ENCODE measurements at regions not wholly inside any gene's neighbourhood (a gene's known extent, or its start where the extent isn't known, plus 50 kb on each side); places are given as distances from the start of the nearest gene placed in this dataset.

- Mint-ChIP-seq H3K27me3 (ENCODE audit: low read depth) (no peaks in the 10 kb centered on the region; the same call in 1 of the 2 replicates), H3K9me3 (no peaks in the 10 kb centered on the region; a peak in 1 of 5 replicates), H3K4me1 (peaks cover 9 to 19% of the 10 kb centered on the region in 2 experiments), H3K4me3 (no peak overlapping the region), H3K36me3 (ENCODE audit: insufficient read depth in 1 of 3, low read depth in 3 of 3) (no peaks in the 10 kb centered on the region), H3K27ac (peak overlapping the region in 1 of 3 experiments; percentile 65; a peak in 2 of 7 replicates)
- H3K27me3 ChIP-seq (ENCODE audit: insufficient read depth, low read length) = no peaks in the 10 kb centered on the region
- no peak overlapping the region for H3K14ac ChIP-seq (ENCODE audit: insufficient read depth, low read length)
- no peak overlapping the region for H3K4me2 ChIP-seq (ENCODE audit: insufficient read depth, insufficient read length, low read length)
- no peak overlapping the region for H2BK12ac ChIP-seq (ENCODE audit: insufficient read length, low read depth, low read length)
- no peak overlapping the region for H3K4ac ChIP-seq (ENCODE audit: low read depth, low read length)
- H2BK120ac ChIP-seq (ENCODE audit: low read depth, low read length, poor library complexity, severe bottlenecking) = no peak overlapping the region
- H4K20me1 ChIP-seq (ENCODE audit: control insufficient read depth, insufficient read depth, insufficient read length) = no peaks in the 10 kb centered on the region
- no peak overlapping the region for H3K18ac ChIP-seq (ENCODE audit: insufficient read length, low read depth, low read length)
- H2AK5ac ChIP-seq (ENCODE audit: insufficient read length, low read length) = no peak overlapping the region
- H2BK5ac ChIP-seq (ENCODE audit: insufficient read length, low read length) = no peak overlapping the region
- no peak overlapping the region for H2AFZ ChIP-seq (ENCODE audit: low read length)
- H3K9me3 ChIP-seq (ENCODE audit: control insufficient read depth, low read depth, low read length) = no peaks in the 10 kb centered on the region
- no peaks in the 10 kb centered on the region for H3K23me2 ChIP-seq (ENCODE audit: insufficient read length, low read depth, low read length, poor library complexity, severe bottlenecking)
- WGBS (ENCODE audit: extremely low coverage, insufficient read length, low lambda C conversion rate) = no CpG with 5 or more reads among the region's 19 CpGs
- no peak for TF ChIP-seq CTCF (conservative IDR thresholded peaks at IDR 0.05)
- no peaks in the 10 kb centered on the region for H3K79me1 ChIP-seq (ENCODE audit: insufficient read depth, low read depth, low read length, poor library complexity, severe bottlenecking)
- no peak overlapping the region for H3T11ph ChIP-seq (ENCODE audit: low read length)
- H3K9ac ChIP-seq (ENCODE audit: extremely low read depth, insufficient read length, low read length) = no peak overlapping the region
- no peak overlapping the region for H2BK20ac ChIP-seq (ENCODE audit: low read depth, low read length, poor library complexity, severe bottlenecking)
- no peak overlapping the region for H3K27ac ChIP-seq (ENCODE audit: insufficient read length, low read depth, low read length)
- H4K5ac ChIP-seq (ENCODE audit: insufficient read length, low read depth, low read length) = no peak overlapping the region
- H4K91ac ChIP-seq (ENCODE audit: insufficient read length, low read depth, low read length) = no peak overlapping the region
- no peaks in the 10 kb centered on the region for H3K4me1 ChIP-seq (ENCODE audit: insufficient read depth, low read length)
- H3K56ac ChIP-seq (ENCODE audit: insufficient read length, low read depth, low read length) = no peak overlapping the region
- DNase-seq = no peak
- no peak overlapping the region for H3K23ac ChIP-seq (ENCODE audit: insufficient read length, low read depth, low read length)
- no peak overlapping the region for H4K8ac ChIP-seq (replicated peaks; ENCODE audit: insufficient read length, low read depth, low read length)
- H2BK15ac ChIP-seq (ENCODE audit: low read depth, low read length) = no peak overlapping the region
- no peaks in the 10 kb centered on the region for H3K79me2 ChIP-seq (ENCODE audit: insufficient read depth, low read length)
These were observed 163.3 kb downstream of the VEGFA start for GRCh38 chr6:43933148-43933885.
